ENCODE measurements at regions not wholly inside any gene's neighbourhood (a gene's known extent, or its start where the extent isn't known, plus 50 kb on each side); places are given as distances from the start of the nearest gene placed in this dataset.

GRCh38 chr1:98502937-98503336 is 158.6 kb upstream of the SNX7 start:
- TF ChIP-seq, protein P1, sequence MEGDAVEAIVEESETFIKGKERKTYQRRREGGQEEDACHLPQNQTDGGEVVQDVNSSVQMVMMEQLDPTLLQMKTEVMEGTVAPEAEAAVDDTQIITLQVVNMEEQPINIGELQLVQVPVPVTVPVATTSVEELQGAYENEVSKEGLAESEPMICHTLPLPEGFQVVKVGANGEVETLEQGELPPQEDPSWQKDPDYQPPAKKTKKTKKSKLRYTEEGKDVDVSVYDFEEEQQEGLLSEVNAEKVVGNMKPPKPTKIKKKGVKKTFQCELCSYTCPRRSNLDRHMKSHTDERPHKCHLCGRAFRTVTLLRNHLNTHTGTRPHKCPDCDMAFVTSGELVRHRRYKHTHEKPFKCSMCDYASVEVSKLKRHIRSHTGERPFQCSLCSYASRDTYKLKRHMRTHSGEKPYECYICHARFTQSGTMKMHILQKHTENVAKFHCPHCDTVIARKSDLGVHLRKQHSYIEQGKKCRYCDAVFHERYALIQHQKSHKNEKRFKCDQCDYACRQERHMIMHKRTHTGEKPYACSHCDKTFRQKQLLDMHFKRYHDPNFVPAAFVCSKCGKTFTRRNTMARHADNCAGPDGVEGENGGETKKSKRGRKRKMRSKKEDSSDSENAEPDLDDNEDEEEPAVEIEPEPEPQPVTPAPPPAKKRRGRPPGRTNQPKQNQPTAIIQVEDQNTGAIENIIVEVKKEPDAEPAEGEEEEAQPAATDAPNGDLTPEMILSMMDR (IDR thresholded peaks at IDR 0.05; ENCODE audit: low read depth, low read length, missing control alignments), result no peak
- no peak overlapping the region for H3K4me3 ChIP-seq (ENCODE audit: low read depth, low read length)
- no peak for DNase-seq (ENCODE audit: low read depth)

- TF ChIP-seq, protein P1 (IDR thresholded peaks at IDR 0.05; ENCODE audit: low read depth, low read length, missing control alignments), result no peak
- no peak overlapping the region for H3K4me3 ChIP-seq (ENCODE audit: low read depth, low read length)
- DNase-seq (ENCODE audit: low read depth), result no peak
Observed at GRCh38 chr1:98500324-98500723, 161.2 kb upstream of the SNX7 start.

- H3K4me3 ChIP-seq (ENCODE audit: low read depth, low read length), result no peak overlapping the region
- TF ChIP-seq, protein P1 (IDR thresholded peaks at IDR 0.05; ENCODE audit: low read depth, low read length, missing control alignments), result no peak
- no peak for DNase-seq (ENCODE audit: low read depth)
Observed at GRCh38 chr1:98498651-98499050, 162.9 kb upstream of the SNX7 start.

DNA sequence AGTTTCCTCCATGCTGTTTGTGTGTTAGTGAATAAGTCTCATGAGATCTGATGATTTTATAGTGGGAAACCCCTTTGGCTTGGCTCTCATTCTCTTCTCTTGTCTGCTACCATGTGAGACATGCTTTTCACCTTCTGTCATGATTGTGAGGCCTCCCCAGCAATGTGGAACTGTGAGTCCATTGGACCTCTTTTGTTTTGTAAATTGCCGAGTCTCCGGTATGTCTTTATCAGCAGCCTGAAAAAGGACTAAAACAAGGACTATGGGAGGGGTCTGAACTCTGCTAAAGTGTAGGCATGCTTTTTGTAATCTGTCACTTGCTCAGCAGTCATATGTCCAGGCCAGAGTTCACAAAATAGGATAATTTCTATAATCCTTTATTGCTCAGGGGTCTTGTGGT is 164.0 kb upstream of the SNX7 start:
- H3K4me3 ChIP-seq (ENCODE audit: low read depth, low read length), result no peak overlapping the region
- TF ChIP-seq, protein P1 (IDR thresholded peaks at IDR 0.05; ENCODE audit: low read depth, low read length, missing control alignments), result no peak
- no peak for DNase-seq (ENCODE audit: low read depth)

DNA sequence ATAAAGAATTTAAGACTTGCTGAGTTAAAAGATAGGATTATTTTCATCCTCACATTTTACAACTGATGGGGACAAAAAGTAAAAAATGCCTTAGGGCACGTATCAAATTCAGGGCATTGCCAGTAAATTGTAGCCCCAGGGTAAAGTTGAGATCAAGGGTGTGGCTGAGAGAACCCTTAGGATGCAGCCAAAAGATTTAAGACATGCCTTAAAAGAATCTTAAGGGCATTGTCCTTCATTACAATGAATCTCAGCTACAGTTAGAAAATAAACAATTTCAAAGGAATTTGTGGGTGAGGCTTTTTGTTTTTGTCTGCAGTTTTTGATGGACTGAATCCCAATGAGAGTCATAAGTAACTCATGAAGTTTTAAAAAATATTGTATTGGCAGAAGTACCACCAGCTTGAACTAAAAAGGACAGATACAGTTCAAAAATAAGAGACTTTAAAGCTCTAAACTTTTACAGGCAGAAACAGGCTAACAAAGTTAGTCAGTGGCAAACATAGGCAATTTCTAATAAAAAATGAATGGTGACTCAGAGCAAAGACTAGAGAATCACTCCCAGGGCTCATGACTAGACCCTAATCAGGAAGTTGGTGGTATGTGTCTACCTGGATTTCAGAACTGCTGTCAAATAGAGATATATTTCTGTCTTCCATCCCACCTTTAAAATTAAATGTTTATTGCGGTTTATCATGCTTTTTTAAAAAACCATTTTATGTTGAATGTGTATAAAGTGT is 165.1 kb upstream of the SNX7 start:
- TF ChIP-seq, protein P1 (IDR thresholded peaks at IDR 0.05; ENCODE audit: low read depth, low read length, missing control alignments), result no peak
- no peak overlapping the region for H3K4me3 ChIP-seq (ENCODE audit: low read depth, low read length)
- DNase-seq (ENCODE audit: low read depth), result no peak

DNA sequence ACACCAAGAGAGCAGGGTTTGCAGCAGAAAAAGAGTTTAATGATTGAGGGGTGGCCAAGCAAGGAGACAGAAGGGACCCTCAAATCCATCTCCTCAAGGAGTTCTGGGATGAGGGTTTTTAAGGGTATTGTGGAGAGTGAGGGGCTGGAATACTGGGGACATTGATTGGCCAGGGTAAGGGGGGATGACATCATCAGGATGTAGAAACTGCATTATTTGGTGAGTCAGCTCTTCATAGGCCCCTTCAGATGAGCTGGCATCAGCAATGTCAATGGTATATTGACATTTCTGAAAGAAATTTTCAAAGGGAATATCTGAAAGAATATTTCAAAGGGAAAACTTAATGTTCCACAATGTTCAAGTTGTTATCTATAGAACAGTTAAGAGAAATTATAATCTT is 168.1 kb upstream of the SNX7 start:
- TF ChIP-seq, protein P1 (IDR thresholded peaks at IDR 0.05; ENCODE audit: low read depth, low read length, missing control alignments), result no peak
- no peak overlapping the region for H3K4me3 ChIP-seq (ENCODE audit: low read depth, low read length)
- no peak for DNase-seq (ENCODE audit: low read depth)

- H3K4me3 ChIP-seq (ENCODE audit: low read depth, low read length), result no peak overlapping the region
- DNase-seq (ENCODE audit: low read depth), result no peak
- TF ChIP-seq, protein P1 (IDR thresholded peaks at IDR 0.05; ENCODE audit: low read depth, low read length, missing control alignments), result no peak
Observed at GRCh38 chr1:98490099-98490498, 171.4 kb upstream of the SNX7 start.

Measured in GM12864 (cell line).